ENCODE measurements at regions not wholly inside any gene's neighbourhood (a gene's known extent, or its start where the extent isn't known, plus 50 kb on each side); places are given as distances from the start of the nearest gene placed in this dataset.

DNA sequence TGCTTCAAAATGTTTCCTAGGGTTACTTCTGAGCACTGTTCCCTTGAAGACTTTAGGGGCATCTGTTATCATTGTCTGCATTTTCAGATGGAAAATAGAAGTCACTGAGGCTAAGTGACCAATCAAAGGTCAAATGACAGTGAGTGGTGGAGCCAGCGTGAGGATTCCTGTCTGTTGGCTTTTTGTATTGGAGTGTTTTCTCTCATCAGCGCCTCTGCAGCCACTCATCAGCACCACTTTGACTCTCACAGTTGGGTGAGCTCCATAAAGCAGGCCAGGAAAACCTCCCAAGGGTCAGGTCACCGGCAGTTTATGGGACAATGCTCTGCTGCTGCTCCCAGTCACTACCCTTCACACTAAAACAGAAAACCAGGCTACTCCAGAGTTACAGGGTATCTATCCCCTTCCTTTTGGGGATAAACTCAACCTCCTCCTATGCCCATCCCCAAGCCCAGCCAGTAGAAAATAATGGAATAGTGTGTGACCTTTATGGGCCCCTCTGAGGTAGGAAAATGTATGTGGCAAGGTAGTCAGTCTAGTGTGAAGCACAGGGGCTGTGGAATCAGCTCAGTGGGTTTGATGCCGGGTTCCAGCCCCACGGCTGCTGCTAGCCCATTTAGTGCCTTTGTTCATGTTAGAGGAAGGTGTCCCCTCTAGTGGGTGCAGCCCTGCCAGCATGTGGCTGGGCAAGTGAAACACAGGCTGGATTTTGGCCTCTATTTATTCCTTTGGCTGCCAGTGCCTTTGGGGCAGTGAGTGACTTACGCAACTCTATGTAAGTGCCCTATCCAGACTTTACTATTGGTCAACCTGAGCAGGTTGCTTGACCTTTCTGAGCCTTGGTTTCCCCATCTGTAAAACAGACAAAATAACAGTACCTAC lies 133.8 kb upstream of the CPM start:
- no peaks in the 10 kb centered on the region for H4K20me1 ChIP-seq (ENCODE audit: insufficient read depth)
- H3K4me3 ChIP-seq (ENCODE audit: low read length): no peak overlapping the region
- H2AFZ ChIP-seq (ENCODE audit: low read depth, low read length): no peak overlapping the region
- H3K36me3 ChIP-seq (ENCODE audit: insufficient read depth, low read length): no peaks in the 10 kb centered on the region
- H3K27ac ChIP-seq (ENCODE audit: low read length): no peak overlapping the region
- H3K9ac ChIP-seq (ENCODE audit: low read length): no peak overlapping the region
- no peaks in the 10 kb centered on the region for H3F3A ChIP-seq (ENCODE audit: insufficient read depth, low read length, poor library complexity, severe bottlenecking)
- TF ChIP-seq POLR2AphosphoS5 (IDR thresholded peaks at IDR 0.05) (no peak), TAF1 (IDR thresholded peaks at IDR 0.05; ENCODE audit: low read depth) (no peak), EP300 (conservative IDR thresholded peaks at IDR 0.05; ENCODE audit: poor library complexity, severe bottlenecking) (no peak), EZH2 (IDR thresholded peaks at IDR 0.05; ENCODE audit: borderline replicate concordance, insufficient read depth, low read length, poor library complexity, severe bottlenecking) (no peak)
- TF ChIP-seq, protein P1, sequence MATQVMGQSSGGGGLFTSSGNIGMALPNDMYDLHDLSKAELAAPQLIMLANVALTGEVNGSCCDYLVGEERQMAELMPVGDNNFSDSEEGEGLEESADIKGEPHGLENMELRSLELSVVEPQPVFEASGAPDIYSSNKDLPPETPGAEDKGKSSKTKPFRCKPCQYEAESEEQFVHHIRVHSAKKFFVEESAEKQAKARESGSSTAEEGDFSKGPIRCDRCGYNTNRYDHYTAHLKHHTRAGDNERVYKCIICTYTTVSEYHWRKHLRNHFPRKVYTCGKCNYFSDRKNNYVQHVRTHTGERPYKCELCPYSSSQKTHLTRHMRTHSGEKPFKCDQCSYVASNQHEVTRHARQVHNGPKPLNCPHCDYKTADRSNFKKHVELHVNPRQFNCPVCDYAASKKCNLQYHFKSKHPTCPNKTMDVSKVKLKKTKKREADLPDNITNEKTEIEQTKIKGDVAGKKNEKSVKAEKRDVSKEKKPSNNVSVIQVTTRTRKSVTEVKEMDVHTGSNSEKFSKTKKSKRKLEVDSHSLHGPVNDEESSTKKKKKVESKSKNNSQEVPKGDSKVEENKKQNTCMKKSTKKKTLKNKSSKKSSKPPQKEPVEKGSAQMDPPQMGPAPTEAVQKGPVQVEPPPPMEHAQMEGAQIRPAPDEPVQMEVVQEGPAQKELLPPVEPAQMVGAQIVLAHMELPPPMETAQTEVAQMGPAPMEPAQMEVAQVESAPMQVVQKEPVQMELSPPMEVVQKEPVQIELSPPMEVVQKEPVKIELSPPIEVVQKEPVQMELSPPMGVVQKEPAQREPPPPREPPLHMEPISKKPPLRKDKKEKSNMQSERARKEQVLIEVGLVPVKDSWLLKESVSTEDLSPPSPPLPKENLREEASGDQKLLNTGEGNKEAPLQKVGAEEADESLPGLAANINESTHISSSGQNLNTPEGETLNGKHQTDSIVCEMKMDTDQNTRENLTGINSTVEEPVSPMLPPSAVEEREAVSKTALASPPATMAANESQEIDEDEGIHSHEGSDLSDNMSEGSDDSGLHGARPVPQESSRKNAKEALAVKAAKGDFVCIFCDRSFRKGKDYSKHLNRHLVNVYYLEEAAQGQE (IDR thresholded peaks at IDR 0.05; ENCODE audit: borderline replicate concordance): no peak
- no peaks in the 10 kb centered on the region for H3K79me2 ChIP-seq (replicated peaks; ENCODE audit: insufficient read depth, low read length)
- no peaks in the 10 kb centered on the region for H3K27me3 ChIP-seq (ENCODE audit: insufficient read depth, low read depth, low read length)
- no peaks in the 10 kb centered on the region for H3K9me2 ChIP-seq (ENCODE audit: insufficient read depth, low read length)
- no peak overlapping the region for H3K4me2 ChIP-seq (ENCODE audit: low read length)
- H3K9me3 ChIP-seq (ENCODE audit: low read length): no peaks in the 10 kb centered on the region

DNA sequence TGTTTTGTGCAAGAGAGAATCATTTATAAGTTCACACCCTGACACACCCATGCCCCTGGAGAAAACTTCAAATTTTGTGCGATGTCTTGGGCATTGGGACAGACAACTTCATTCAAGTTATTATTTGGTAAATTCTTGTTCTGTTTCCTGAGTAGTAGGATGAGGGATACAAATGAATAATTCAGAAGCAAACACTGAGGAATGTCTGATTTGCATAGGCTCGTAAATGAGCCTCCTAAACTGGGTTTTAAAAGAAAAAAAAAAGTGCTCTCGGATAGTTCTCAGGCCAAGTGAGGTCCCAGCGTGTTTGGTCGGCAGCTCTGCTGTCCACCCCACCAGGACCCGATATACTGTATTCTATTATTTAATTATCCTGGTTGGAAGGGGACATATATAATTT lies 134.7 kb upstream of the CPM start:
- H4K20me1 ChIP-seq (ENCODE audit: insufficient read depth): no peaks in the 10 kb centered on the region
- TF ChIP-seq MXI1 (conservative IDR thresholded peaks at IDR 0.05; ENCODE audit: poor library complexity, severe bottlenecking): no peak
- TF ChIP-seq RAD21 (conservative IDR thresholded peaks at IDR 0.05): no peak
- TF ChIP-seq SMC3 (conservative IDR thresholded peaks at IDR 0.05; ENCODE audit: poor library complexity): no peak
- TF ChIP-seq EP300 (conservative IDR thresholded peaks at IDR 0.05; ENCODE audit: poor library complexity, severe bottlenecking): no peak
- TF ChIP-seq, protein P2, sequence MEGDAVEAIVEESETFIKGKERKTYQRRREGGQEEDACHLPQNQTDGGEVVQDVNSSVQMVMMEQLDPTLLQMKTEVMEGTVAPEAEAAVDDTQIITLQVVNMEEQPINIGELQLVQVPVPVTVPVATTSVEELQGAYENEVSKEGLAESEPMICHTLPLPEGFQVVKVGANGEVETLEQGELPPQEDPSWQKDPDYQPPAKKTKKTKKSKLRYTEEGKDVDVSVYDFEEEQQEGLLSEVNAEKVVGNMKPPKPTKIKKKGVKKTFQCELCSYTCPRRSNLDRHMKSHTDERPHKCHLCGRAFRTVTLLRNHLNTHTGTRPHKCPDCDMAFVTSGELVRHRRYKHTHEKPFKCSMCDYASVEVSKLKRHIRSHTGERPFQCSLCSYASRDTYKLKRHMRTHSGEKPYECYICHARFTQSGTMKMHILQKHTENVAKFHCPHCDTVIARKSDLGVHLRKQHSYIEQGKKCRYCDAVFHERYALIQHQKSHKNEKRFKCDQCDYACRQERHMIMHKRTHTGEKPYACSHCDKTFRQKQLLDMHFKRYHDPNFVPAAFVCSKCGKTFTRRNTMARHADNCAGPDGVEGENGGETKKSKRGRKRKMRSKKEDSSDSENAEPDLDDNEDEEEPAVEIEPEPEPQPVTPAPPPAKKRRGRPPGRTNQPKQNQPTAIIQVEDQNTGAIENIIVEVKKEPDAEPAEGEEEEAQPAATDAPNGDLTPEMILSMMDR (IDR thresholded peaks at IDR 0.05; ENCODE audit: poor library complexity, severe bottlenecking): no peak
- no peak for TF ChIP-seq EZH2 (IDR thresholded peaks at IDR 0.05; ENCODE audit: borderline replicate concordance, insufficient read depth, low read length, poor library complexity, severe bottlenecking)
- TF ChIP-seq, protein P1 (IDR thresholded peaks at IDR 0.05; ENCODE audit: borderline replicate concordance): no peak
- H3K79me2 ChIP-seq (replicated peaks; ENCODE audit: insufficient read depth, low read length): no peaks in the 10 kb centered on the region
- no peaks in the 10 kb centered on the region for H3K27me3 ChIP-seq (ENCODE audit: insufficient read depth, low read depth, low read length)
- H3K9me2 ChIP-seq (ENCODE audit: insufficient read depth, low read length): no peaks in the 10 kb centered on the region
- H3K9me3 ChIP-seq (ENCODE audit: low read length): no peaks in the 10 kb centered on the region
- H3K27ac ChIP-seq (ENCODE audit: low read length): no peak overlapping the region
- no peak overlapping the region for H2AFZ ChIP-seq (ENCODE audit: low read depth, low read length)
- no peak overlapping the region for H3K4me3 ChIP-seq (ENCODE audit: low read length)
- H3K4me2 ChIP-seq (ENCODE audit: low read length): no peak overlapping the region
- no peak overlapping the region for H3K9ac ChIP-seq (ENCODE audit: low read length)
- H3F3A ChIP-seq (ENCODE audit: insufficient read depth, low read length, poor library complexity, severe bottlenecking): no peaks in the 10 kb centered on the region
- no peaks in the 10 kb centered on the region for H3K36me3 ChIP-seq (ENCODE audit: insufficient read depth, low read length)

All from neural cell (in vitro differentiated cells).